ENCODE measurements at regions not wholly inside any gene's neighbourhood (a gene's known extent, or its start where the extent isn't known, plus 50 kb on each side); places are given as distances from the start of the nearest gene placed in this dataset.

DNA sequence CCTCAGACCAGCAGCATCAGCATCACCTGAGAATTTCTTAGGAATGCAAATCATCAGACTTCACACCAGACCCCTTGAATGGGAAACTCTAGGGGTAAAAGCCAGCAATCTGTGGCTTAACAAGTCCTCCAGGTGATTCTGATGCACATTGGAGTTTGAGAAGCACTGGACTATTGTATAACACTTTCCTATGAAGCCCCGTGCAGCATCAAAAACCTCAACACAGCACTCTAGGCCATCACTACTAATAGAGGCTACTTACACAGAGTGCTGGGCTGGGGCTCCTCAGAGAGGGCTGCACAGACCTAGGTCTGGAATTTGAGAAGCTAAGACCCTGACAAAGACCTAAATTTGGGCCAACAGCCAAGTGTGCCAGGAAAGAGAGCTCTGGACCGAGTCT, 95.7 kb upstream of the ARAP3 start:
- no peak for DNase-seq

DNA sequence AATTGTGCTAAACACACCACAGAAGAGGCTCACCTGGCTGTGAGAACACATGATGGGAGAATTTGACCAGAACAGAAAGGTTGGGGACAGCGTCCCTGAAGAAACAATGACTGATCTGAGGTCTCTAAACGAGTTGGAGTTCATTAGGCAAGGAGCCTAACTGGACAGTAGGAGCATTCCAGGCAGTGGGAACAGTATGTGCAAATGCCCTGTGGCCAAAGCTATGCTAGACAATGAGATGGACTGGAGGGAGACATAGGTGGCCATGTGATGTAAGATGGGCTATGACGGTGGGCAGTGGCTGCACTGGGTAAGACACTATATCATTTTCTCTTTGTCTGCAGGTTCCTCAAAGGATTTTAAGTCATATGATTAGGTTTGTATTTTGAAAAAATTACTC, 95.1 kb upstream of the ARAP3 start:
- no peak for DNase-seq

DNA sequence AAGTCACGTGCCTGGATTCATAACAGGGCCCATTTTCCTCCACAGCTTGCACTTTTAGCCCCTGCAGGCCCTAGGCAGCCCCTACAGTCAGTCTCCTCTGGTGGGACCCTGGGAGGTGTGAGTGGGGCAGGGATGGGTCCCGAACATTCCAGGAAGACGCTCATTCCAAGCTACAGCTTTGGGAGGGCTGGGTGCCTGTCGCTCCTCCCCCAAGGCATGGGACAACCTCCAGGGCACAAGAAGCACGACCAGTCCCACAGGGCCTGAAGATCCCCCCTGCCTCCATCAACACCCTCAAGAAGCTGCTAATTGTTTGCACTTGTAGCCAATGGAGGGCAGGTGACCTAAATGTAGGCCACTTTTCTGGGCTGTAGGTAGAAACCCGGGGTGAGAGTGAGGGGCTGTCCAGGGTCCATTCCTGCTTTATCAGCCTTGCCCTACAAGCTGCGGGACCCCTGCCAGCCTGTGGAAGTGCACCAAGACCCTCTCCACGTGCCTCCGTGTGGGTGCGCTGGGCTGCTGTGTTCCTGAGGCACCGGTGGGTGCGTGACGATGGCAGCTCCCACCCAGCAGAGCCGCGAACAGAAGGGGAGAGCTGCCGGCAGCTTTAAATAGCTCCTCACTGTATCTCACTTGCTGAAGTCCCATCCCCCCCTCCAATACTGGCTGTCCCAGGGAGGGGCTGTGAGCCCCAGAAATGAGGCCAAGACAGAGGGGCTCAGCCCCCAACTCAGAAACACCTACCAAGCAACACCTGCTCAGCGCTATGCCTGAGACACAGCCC, 91.9 kb upstream of the ARAP3 start:
- no peak for DNase-seq

DNA sequence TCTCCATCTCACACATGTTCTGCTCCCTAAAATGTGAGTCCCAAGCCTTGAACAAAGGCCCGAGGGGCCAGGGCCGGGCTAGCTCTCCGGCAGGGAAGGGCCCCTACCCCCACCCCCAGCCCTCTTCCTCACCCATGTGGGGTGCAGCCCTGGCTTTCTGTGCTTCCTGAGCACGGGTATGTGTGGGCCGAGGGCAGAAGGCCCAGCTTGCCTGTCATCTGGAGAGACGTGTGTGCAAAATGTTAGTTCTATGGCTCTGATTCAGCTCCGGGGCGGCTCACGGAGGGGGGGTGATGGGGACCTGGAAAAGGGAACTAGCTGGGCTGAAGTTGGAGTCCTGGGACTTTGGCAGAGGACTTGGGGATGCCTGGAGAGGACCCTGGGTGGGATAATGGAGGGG, 90.3 kb upstream of the ARAP3 start:
- DNase-seq: no peak

DNA sequence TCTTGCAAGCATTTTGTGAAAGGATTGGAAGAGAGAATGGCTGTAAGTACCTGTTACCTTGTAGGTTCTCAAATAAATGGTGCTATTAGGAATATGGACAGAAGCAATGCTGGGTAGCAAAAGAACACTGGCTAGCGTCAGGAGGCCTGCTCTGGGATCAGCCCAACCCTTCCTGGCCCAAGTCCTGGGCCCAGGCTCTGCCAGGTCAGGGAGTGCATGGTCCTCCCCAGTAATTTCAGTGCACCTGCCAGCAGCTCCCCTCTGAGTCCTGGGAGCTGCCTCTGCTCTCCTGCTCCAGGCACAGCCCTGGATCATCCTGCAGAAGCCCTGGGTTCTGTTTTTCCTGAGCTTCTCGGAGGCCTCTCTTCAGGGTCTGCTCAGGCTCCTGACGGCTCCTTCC, 89.5 kb upstream of the ARAP3 start:
- DNase-seq: no peak

DNA sequence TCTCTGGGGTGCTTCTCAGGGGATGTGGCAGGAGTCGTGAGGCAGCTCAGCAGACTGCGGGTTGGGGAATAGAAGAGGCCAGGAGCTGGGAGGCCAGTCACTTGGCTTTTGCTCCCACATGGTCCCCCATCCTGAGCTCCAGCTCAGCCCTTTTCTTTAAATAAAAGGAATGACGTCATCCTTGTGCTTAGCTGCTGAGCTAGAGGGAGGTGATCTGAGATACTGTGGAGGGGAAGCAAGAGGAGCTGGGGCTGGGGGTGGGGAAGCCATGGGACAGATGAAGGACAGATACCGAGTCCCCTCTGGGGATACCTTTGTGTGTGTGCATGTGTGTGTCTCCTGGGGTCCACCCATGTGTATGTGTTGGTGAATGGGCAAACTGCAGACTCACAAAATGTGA, 89.0 kb upstream of the ARAP3 start:
- DNase-seq: peak; percentile 43

DNA sequence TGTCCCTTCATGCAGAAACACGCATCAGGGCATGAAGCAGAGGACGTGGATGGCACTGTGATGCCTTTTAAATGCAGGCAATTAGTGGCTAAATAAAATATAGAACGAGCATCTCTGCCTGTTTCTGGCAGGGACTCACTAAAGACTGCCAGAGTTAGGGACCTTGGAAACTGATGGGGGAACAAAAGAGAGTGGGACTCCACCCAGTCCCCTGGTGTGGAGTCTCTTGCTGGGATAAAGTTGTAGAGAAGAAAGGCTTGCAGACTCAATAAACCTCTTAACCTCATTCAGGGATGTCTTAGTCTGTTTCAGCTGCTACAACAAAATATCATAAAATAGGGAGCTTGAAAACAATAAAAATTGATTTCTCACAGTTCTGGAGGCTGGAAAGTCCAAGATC, 87.6 kb upstream of the ARAP3 start:
- no peak for DNase-seq

DNA sequence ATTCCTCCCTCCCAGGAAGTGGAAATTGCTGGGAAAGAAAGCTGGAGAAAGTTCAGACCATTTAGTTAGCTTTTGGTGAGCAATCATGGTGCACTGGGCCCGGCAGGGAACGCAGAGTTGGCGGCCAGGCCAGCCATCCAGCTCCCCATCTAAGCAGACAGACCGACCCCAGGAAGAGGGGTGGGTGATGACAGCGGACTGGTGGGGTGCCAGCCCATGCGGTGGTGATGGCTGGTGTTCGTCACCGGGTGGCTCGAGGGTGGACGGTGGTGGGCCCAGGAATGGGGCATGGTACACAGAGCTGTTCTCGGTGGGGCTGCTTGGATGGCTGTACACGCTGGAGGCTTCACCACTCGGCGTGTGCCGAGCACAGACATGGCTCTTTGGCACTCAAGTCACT, 85.6 kb upstream of the ARAP3 start:
- DNase-seq: no peak

DNA sequence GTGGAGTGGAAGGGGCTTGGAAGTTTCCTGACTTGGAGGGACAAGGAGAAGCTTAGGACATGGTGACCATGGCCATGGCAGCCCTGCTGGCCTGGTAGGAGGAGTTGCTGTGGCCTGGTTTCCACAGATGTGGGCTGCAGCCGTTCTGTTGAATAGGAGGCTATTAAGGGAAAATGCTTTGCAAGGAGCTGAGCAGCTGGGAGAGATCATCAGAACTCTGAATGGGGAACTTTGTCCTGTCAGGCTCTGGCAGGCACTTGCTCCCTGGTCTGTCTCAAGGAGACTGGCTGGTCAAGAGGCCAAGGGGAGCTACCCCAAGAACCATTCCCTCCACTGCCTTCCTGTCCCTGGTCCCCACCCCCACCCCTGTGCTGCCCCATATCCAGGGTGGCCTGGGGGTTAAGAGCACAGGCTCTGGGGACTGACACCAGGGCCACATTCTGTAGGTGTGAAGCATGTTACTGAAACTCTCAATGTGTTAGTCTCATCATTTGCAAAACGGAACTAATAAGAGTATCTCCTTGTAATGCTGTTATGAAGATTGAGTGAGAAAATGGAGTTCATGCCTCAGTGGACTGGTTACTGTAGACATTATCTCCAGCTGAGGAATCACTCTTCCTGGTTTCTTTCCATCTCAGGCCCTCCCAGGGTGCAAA, 84.0 kb upstream of the ARAP3 start:
- DNase-seq: no peak

DNA sequence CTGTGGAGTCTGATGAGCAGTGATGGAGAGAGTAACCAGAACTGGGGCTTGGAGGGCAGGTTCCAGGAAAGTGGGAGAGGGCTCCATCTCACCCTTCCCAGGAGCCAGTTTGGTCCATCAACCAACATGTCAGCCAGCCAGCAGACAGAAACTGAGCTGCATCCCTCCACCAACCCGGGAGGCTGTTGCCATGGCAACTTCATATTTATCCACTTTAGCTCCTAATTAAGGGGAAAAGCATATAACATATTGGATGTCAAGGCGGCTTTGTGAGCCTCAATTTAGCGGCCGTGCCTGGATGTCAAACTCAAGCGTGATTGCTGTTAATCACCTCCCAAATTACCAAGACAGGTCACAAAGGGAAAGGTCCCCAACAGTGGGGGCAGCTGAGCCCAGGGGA, 81.5 kb upstream of the ARAP3 start:
- DNase-seq: peak; percentile 70

DNA sequence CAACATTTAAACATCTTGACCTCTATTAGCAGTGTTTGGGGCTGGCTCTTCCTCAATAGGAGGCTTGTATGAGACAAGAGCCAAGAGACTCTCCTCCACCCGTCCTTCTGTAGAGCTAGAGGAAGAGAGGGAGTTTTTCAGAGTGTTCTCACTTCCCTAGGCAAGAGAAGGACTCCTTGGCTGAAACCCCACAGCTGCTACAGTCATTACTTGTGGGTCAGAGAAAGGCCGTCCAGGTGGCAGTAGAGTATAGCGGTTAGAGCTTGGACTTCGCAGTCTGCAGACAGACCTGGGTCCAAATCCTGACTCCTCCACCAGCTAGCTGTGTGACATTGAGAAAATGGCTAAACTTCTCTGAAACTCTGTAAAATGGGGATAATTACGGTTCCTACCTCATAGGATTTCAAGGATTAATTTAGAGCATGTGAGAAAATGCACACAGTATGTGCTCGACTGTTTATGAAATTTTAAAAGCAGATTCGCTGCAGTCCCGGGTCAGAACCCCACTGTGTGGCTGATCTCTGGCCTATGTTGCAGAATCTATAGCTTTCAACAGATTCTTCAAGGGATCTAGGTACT, 80.8 kb upstream of the ARAP3 start:
- no peak for DNase-seq

DNA sequence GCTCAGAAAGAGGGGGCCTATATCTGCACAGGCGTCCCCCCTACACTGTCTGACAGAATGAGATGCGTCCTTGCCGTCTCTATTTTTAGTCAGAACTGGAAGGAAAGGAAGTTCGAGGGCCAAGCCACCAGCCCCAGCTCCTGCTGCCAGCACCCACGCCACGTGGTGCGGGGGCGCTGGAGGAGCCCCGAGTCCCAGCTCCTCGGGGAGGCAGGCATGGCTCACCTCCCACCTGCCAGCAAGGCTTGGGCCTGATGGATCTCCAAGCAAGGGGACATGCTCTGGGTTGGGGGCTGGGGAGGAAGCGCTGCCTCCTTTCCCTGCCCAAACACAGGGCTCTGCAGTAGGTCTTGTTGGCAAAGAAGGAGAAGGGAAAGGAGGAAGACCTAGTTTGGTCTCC, 80.3 kb upstream of the ARAP3 start:
- DNase-seq: no peak

DNA sequence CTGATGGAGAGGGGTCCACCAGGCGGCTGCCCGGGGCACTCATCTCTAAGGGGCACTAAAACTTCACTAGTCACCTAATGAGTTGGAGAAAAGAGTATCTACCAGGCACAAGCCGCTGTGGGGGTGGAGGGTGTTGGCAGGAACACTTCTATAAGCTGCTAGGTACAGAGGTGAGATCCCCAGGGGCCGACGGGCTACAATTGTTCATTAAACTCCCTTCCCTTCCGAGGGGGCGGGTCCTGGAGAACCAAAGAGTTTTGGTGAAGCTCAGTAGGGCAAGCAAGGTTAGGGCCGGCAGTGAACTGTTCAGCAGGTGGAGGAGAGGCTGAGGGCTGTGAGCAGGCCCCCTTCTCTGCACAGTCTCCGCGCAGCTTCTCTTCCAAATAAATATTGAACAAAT, 78.7 kb upstream of the ARAP3 start:
- DNase-seq: no peak

DNA sequence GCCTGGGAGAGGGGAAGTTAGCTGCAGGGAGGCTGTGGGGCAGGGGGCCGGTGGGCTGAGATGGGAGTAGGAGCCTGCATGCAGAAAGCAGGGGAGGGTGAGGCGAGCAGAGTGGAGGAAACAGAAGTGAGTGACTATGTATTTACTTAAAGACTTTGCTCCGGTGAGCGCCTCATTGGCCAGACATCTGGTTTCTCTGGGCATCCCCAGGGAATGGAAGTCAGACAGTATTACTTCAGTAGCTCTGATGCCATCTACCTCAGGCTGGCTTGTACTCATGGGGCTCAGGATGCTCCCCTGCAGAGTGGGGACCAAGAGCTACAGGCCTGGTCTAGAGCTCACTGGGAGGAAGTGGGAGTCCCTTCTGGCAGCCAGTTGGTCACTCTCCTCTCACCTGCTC, 78.2 kb upstream of the ARAP3 start:
- peak; percentile 59 for DNase-seq

DNA sequence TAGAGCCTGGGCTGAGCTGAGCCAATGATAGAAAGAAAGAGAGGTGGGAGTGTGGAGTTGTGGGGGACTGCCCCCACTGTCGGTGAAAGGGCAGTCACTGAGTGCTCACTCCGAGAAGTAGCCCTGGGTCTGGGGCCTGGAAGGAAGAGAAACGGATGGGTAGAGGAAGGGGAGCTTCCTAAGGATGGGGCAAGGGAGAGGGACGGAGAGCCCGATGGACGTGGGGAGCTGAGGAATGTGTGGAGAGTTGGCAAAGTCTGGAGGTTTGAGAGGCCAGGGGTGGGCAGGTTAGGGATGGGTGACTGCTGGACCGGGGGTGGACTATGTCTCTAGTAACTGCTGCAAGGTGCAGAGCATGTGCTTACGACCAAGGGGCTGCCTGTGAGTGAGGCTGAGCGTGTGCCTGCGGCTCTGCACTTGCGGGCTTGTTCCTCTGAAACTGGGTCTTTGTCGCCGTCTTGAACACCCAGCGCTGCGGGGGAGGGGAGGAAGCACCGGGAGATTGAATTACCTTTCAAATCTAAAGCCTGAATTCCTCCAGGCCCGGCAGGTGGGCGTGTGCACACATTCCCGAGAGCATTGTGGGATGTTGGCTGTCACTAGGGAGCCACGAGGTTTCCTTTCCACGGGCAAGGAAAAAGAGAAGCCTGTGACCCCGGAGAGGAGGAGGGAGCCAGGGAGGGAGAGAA, 76.4 kb upstream of the ARAP3 start:
- DNase-seq: peak; percentile 43

DNA sequence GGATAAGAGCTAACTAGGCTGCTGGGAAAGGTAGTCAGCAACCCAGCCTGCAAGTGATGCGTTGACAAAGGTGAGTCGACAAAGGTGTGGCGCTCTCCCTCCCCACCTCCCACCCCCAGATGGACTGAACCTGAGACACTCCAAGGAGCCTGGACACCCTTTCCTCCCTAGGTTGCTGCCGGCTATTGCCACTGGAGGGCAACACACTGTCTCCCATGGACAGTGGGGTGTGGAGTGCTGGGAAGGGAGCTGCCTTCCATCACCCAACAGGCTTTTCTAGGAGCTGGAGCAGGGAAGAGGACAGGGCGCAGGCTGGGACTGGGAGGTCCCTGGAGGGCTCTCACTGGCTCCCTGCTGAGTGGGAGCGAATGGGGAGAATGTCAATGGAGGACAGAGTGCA, 75.4 kb upstream of the ARAP3 start:
- no peak for DNase-seq

DNA sequence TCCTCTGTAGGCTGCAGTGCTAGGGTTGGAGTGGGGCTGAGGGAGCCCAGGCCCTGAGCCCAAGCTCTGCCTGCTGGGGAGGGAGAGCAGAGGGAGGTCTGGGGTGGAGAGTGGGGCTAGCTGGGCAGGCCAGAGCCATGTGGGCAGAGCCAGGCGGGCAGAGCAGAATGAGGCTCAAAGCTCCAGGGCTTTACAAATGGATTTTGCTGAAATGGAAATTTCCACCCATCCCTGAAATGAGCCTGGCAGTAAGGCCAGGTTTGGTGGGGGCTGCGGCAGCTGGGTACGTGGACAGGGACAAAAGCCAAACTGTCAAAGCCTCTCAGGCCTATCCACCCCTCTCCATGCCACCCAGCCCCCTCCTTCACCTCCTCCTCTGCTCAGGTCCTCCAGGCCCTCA, 74.2 kb upstream of the ARAP3 start:
- no peak for DNase-seq

DNA sequence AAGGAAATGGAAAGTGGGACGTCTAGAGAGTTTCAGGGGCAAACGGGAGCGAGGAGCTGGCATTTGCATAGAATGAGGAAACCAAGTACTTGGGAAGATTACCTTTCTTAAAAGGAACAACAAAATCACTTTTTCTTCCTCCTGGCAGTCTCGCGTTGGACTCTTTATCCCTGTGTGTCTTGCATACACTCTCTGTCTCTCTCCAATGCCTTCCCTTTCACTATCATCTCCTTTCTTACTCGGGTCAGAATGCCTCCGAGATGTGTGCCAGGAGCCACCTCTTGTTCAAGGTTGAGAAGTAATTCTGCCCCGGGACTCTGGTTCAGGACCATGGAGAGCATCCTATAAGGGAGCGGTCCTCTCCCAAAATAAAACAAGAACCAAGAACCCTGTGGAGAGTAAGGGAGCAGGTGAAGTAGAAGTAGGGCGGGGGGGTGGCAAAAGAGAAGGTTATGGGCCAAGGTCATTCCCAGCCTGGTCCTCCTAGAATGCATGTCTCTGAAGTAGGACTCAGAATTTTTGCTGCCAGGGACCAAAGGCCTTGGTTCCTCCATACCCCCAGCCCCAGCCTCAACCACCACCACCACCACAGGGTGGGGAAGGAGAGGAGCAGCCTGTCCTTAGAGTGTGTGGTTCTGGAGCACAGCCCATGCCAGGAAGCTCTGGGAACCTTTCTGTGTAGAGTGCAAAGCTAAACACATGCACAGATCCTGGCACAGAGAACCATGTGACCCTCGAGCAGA, 72.1 kb upstream of the ARAP3 start:
- no peak for DNase-seq

DNA sequence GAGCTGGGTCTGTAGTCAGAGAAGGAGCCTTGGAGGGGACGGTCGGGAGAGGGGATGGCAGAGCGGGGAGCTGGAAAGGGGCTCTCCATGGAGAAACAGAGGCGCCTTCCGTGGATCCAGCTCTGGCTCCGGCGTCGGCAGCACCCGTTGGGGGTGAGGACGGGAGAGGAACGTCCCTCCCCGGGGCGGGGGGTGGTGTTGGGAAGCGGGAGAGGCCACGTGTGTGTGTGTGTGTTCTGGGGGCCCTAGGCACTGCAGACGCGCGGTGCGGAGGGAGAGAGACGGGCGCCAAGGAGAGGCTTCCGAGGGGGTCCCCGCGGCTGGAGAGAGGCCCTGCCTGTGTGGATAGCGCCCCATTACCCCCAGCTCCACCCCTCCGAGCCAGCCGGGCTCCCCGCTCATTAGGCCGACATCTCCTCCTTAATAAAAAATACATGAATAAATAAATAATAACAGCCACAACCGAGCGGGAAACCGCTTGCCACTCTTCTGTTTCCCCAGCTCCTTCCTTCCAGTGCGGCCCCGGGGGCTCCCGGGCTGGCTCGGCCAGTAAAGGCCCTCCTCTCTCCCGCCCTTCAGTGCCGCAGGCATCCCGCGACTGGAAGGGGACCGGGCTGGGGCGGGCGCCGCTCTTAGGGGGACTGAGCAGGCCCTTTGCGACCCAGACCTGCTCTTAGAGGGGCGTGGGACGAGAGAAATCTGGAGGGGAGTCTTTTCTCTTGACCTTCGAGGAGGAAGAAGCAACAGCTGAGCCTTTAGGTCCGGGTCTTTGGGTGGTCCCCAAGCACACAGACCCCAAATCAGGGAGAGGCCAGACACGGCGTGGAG, 71.3 kb upstream of the ARAP3 start:
- no peak for DNase-seq

DNA sequence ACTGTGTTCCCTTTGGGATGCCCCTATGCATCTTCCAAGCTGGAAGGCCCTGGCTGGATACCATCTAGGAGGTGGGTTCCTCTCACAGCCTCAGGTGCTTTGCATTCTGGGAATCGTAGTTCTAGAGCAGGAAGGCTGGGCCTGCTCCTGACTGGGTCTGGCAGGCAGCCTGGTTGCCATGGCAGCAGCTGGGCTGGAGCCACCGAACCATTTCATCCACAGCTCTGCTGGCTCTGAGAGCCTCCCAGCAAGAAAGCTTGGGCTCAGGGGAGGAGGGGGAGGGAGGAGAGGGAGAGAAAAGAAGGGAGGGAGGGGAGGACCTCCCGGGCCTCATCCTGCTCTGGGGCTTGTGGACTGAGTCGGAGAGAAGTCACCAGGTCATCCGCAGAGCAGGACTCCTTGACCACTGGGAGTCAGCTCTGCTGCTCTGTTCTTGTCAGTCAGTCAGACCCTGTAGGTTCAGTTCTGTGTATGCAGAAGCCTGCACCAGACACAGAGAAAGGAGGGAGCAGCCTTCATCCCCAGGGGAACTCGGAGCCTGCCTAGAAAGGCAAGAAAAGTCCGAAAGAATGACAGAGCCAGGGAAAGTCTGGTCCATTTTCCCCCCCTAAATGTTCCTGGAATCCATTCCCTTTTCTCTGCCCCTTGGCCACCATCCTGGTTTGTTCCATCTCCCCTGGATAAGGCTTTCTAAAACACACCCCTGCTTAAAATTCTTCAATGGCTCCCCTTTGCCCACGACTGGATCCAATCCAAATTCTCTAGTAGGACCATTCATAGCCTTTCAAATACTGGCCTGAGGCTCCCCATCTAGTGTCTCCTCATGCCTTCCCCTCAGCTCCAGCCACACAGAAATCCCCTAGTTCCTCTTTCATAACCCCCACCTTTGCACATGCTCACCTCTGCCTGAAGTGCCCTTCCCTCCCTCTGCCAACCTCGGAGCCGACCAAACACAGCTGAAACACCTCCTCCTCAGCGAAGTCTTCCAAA, 65.4 kb upstream of the ARAP3 start:
- peak; percentile 92 for DNase-seq

DNA sequence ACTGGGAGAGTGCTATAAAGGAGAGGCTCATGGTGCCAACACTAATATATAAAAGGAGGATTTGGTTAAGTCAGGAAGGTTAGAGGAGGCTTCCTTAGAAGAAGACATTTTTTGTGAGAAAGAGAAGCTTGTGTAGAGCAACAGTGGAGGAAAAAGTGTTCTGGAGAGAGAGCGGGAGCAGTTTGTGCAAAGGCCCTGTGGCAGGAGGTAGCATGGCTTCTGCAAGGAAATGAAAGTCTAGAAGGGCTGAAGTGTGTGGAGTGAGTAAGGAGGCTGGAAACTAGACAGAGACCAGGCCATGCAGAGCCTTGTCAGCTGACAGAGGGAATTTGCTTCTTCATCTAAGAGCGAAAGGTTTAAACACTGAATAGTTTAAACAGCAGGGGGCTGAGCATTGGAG, 64.4 kb upstream of the ARAP3 start:
- no peak for DNase-seq

Data from NCI-H69 (cell line).